ENCODE measurements at regions not wholly inside any gene's neighbourhood (a gene's known extent, or its start where the extent isn't known, plus 50 kb on each side); places are given as distances from the start of the nearest gene placed in this dataset.
"Not testable (repeated sequence)": the region's sequence is repeated elsewhere in the genome, so short reads cannot be mapped to it uniquely, and the experiment has no call there.

DNA sequence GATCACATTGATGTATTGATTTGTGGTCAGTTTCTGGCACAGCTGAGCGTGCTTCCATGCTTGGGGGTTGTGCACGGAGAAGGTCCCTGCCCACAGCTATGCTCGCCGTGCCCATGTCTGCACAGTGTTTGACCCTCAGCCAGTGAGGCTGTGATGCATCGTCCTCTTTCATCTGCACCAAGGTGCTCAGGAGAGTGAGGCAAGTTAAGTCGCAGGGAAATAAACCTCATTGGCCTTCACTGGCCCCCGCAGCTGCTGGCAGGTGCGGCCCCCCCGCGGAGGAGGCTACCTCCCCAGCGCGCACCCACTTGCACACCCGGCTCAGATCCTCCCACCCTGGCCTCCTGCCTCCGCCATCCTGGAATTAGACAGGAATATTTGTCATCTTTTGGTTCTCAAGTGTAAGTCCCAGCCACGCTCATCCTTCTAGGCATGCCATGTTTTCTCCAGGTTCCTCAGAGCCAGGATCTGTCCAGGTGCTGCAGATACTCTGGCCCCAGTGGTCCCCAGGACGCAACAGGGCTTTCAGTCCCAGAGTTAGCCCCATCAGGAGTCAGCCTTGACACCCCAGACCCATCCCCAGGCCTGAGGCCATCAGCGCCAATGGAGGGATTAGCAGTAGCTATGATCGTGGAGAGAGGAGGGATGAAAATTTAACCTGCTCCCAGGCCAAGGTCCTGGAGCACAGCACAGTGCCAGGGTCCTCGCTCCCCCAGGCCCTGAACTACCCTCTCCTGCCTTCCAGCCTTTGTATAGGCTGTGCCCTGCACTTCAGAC is 93.7 kb downstream of the OAT start:
- DNase-seq (ENCODE audit: low read depth in 2 of 2), result no peak

DNA sequence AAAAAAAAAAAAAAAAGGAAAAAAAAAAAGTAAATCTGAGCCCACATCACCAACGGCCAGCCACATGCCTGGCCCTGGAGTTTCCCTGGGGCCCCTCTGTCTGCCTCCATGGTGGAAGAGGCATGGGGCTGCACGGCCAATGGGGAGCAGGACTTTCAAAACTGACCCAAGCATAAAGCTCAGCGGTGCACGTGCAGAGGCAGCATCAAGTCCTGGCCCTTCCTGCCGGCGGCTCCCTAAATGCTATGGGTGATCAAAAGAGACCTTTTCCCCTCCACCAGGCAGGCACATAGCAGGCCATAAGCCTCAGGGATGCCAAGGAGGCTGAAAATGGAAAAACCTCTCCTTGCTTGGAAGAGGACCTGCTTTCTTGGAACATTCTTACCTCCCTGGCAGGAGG is 94.3 kb downstream of the OAT start:
- DNase-seq (ENCODE audit: low read depth in 2 of 2), result no peak

DNA sequence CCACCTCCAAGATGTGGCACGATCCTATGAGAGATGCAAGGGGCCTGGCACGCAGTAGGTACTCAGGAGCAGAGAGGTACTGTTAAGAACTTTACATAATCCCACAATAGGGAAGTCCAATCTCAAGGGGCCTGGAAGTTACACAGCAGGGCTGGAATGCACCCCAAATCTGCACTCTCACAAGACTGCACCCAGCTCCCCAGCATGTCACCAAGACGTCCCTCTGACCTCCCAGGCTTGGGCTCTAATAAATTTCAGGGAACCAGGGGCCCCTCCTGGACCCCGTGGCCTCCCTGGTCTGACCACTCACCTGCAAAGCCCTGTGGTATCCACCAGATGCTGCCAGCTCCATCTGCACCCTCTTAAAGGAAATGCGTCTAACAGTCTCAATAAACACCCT is 94.9 kb downstream of the OAT start:
- no peak for DNase-seq (ENCODE audit: low read depth in 2 of 2)

DNA sequence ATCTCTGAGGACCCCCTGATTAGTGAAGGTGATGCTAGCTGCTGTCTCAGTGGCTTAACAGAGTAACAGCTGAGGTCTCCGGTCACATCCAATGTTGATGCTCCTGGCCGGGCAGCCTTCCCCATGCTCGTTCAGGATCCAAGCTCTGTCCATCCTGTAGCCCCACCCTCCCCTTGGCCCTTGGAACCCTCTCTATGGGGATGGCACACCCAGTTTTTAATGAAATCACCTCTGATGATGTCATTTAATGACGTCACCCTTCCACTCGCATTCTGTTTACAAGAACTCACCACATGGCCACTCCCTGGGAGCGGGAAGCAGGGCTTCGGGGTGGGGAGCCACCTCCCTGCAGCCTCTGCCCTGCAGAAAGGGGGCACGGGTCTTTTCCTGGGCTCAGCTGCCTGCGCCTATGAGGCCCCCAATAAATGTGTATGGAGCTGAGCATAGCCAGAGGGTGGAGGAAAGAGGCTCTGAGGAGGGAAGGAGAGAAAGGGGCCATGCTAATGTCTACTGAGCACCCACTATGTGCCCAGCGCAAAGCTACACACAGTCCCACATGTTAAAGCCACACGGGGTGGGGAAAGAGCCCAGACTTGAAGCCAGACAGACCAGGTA is 95.5 kb downstream of the OAT start:
- no peak for DNase-seq (ENCODE audit: low read depth in 2 of 2)

DNA sequence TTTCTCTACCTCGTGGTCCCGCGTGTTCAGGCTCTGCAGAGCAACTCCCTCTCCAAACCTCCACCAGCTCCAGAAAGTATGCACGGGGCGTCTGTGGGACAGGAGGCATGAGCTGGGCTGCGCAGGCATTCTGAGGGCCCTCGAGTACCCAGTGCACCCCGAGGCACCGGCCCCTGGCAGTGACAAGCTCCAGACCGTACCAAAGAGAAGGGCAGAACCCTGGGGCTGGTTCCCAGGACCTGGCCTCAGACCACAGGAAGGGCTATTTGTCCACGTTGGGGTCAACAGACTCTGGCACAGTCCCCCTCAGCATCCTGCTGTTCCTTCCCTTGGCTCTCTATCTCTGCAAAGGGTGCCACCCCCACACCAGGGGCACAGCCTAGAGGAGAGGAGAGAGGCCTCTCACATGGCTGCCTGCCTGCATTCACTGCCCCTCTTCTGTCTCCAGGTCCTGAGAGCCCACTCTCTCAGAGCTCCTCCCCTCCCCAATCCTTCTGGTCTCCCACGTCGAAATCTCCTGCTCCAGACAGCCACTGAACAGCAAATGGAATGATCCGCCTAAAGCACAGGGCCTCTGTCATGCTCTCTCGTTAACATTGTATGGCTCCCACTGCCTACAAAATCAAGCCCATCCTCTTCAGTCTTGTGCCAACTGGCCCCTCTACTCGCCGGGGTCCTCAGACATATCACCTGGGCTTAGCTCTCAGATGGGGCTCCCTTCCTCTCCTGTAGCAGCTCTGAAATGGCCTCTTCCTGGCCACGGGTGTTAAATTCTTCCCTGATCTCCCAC is 96.3 kb downstream of the OAT start:
- DNase-seq (ENCODE audit: low read depth in 2 of 2), result no peak

DNA sequence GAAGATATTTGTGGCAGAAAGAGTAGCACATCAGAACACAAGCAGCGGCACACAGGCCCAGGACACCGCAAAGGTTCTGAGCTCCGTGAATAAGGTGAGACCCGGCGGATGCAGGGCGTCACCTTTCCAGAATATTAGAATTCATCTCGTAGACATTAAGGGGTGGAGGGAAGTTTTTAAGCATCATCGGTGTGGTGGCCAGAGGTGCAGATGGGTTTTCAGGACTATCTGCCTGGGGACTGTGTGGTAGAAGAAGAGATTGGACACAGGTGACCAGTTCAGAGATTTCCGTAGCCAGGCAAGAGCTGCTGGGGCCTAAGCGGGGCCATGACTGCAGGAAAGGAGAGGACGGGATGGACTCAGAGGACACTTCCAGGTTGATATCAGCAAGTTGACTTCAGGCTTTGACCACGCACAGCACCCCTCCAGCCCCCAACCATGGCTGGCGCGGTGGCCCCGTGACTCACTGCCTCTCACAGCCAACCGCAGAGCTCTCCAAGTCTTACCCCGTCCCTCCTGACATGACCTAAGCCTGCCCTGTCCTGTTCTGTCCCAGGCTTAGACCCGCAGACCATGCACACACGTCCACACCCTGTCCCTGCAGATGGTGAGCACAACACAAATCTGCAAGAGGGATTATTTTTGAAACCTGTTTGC is 97.2 kb downstream of the OAT start:
- DNase-seq (ENCODE audit: low read depth in 2 of 2), result no peak

DNA sequence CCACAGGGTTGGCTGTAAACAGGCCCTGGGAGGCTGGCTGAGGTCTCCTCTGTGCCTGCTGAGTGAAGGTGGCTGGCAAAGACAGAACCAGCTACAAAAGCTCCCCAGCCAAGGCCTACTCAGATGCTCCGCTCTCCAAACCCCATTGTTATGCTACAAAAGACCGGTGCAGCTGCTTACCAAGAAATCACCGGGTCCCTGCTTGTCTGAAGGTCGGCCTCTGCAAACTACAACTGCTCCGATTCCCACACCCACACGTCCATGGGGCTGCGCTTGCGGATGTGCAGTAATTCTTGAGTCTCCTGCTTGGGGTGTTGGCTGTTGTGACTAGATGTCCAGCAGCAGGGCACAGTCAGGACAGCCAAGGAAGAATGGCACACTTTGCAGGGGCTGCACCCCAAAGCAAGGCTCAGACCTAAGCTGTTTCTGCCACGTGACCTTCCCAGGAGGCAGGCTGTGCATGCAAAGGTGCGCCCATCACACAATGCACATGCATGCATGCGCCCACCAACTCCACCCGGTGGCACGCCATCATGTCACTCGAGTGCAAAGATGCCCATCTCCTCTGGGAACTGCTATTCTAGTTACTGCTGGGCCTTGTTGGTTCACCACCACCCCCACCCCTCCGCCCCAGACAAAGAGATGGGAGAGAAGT is 97.8 kb downstream of the OAT start:
- no peak for DNase-seq (ENCODE audit: low read depth in 2 of 2)

DNA sequence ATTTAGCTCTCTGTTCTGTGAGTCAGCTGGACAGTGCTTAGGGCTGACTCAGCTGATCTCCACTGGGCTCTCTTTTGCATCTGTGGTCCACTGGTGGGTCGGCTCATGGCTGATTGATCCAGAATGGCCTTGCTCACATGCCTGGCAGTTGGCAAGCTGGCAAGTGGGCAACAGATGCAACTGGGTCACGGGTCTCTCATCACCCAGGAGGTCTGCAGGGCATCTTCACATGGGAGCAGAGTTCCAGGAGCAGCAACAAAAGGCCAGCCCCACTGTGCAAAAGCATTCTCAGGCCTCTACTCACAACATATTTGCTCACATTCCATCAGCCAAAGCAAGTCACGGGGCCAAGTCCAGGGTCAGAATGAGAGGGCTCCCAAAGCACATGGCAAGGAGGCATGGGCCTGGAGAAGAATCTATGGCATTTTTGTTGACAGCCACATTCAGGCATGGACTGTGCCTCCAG is 98.8 kb downstream of the OAT start:
- no peak for DNase-seq (ENCODE audit: low read depth in 2 of 2)

DNA sequence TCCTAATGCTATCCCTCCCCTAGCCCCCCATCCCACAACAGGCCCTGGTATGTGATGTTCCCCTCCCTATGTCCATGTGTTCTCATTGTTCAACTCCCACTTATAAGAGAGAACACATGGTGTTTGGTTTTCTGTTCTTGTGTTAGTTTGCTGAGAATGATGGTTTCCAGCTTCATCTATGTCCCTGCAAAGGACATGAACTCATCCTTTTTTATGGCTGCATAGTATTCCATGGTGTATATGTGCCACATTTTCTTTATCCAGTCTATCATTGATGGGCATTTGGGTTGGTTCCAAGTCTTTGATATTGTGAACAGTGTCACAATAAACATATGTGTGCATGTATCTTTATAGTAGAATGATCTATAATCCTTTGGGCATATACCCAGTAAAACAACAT is 99.2 kb downstream of the OAT start:
- not testable (repeated sequence) for DNase-seq (ENCODE audit: low read depth in 2 of 2)

DNA sequence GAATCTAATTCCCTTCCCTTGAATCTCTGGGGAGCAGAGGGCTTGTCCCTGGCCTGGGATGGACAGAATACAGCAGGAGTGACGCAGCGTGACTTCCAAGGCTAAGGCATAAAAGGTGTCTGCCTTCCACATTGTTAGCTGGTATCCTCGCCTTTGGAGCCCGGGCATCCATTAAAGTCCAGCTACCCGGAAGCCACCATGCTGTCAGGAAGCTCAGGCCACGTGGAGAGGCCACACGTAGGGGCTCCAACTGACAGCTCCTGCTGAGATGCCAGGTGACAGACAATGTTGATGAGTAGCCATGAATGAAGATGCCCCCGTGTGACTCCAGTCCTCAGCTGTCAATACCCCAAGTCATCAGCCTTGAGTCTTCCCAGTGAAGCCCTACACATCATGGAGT is 99.9 kb downstream of the OAT start:
- DNase-seq (ENCODE audit: low read depth in 2 of 2), result no peak

DNA sequence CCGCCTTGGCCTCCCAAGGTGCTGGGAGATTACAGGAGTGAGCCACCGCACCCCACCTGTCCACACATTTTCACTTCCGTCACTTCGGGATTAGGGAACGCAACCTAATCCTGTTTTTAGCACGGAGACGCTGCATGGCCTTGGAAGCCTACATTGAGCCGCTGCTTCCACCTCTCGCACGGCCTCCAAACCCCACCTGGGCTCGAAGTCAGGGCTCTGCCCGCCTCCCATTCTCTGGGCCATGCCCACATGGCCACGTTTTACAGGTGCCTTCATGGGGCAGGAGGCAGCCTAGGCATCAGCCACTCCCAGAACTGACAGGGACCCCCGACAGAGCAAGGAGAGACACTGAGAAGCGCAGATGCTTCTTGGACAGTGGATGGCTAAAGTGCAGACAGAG is 100.6 kb downstream of the OAT start:
- no peak for DNase-seq (ENCODE audit: low read depth in 2 of 2)

DNA sequence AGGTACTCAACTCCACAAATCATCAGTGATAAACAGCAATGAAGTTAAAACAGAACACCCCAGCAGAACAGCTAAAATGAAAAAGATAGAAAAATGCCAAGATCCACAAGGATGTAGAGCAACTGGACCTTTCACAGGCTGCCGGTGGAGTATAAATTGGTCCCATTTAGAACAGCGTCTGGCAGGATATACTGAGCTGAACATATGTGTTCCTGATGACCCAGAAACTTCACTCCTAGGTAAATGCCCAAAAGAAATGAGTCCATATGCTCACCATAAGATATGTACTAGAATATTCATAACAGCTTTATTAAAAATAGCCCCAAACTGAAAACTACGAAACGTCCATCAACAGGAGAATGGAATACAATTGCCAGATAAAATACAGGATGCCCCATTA is 102.4 kb downstream of the OAT start:
- no peak for DNase-seq (ENCODE audit: low read depth in 2 of 2)

DNA sequence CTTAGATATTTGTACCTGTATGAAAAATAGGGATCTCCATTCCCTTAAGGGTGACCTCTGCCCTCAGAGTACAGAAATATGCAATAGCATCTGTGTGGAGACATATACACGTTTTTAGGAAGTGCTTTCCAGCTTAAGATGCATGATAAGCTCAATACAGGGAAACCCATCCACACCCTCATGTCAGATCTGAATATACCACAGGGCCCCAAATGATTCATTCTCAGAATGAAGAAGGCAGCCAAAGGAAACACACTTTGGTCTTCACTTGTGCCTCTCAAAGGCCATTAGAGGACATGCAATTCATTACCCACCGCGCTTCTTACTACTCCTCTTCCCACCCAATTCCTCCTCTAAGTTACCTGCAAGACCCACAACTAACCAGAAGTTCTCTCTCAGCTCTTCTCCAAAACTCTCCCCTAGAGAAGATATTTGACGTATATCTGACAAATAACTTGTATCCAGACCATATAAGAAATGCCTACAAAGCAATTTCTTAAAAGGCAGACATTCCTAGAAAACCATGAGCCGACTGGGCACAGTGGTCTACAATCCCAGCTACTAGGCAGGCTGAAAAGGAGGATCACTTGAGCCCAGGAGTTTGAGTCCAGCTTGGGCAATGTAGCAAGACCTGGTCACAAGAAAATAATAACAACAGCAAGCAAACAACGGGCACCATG is 103.0 kb downstream of the OAT start:
- DNase-seq (ENCODE audit: low read depth in 2 of 2), result no peak

DNA sequence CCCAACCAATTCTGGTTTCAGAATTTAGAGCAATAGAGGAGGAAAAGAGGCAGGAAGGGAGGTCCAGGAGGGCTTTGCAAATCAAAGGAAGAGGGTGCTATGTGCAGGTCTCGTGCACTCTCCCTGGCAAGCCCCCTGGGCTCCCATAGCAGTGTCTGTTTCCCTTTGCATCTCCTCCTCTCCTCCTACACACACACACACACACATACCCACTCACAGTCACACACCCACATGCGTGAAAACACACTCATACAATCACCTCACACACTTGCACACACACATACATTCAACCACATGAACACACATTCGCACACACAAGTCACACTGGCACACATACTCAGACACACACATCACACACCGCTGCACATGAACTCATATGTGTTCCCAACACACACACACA is 105.3 kb downstream of the OAT start:
- DNase-seq (ENCODE audit: low read depth in 2 of 2), result no peak

DNA sequence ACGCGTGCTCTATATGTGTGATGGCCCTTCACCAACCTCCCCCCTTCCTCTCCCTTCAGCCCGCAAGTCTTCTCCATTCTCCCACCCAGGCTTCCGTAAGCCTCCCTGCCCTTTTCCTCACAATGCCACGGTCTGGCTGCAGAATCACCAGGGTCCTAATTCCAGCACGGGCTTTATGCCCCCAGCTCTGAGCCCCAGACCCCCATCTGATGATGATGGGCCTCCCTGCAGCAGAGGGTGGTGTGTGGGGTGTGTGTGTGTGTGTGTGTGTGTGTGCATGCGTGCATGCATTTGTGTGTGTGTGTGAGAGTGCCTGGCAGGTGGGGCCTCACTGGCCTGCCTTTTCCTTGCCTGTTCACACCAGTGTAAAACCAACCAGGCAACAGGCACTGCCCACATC is 109.9 kb downstream of the OAT start:
- no peak for DNase-seq (ENCODE audit: low read depth in 2 of 2)

DNA sequence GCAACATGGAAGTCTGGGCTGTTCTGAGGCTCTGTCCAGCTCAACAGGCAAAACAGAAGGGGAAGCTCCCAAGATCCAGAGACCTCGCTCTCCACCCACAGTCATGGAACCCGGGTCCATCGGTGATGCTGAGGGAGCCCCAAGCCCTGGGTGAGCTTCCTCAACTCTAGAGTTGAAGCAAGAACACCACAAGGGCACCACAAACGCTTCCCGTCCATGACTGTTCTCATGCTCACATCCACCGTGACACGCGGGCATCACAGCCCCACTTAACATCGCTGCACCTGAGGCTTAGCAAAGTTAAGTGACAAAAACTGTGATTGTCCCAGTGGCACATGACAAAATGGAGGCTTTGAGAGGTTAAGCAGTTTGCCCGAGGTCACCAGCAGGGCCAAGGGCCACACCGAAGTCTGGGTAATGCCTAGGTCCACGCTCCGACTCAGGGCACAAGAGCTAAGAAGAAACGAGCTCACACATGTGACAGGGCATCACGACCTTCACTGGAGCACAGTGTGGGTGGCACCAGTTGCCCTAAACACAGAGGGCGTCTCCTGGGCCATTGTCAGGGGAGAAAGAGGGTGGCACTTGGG is 110.6 kb downstream of the OAT start:
- no peak for DNase-seq (ENCODE audit: low read depth in 2 of 2)

DNA sequence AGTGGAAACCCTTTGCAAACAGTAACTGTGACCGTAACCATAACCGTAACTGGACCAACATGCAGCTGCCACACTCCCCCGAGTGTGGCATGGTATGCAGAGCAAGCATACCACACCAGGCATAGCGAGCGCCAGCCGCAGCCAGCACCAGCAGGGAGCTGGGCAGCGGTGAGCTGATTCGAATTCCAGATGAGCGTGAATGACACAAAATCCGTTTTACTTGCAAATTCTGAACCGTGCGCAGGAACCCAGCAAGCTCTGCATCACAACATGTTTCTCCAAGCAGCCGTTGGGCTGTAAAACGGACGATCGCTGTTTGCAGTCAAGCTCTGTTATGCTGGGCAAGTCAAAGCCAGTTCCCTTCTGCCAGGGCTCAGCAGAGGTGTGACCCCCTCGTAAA is 111.1 kb downstream of the OAT start:
- DNase-seq (ENCODE audit: low read depth in 2 of 2), result no peak

DNA sequence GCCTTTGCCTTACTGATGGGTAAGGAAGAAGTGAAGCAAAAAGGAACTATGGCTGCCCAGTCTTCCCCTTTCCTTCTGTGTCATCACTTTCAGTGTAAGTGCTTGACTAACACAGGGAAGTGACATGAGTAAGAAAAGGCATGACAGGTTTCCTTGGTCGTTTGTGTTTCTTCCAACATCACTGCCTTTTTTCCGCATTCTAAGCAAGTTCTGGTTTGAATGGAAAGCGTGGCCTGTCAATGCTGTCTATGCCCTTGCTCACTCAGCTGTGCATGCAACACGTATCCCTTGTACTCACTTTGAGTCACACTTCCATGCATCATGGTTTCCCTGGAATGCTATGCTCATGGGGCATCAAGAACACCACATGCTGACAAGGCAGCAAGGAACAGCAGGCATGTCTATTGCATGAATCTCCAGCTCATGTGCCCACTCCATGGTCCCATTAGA is 111.8 kb downstream of the OAT start:
- no peak for DNase-seq (ENCODE audit: low read depth in 2 of 2)

DNA sequence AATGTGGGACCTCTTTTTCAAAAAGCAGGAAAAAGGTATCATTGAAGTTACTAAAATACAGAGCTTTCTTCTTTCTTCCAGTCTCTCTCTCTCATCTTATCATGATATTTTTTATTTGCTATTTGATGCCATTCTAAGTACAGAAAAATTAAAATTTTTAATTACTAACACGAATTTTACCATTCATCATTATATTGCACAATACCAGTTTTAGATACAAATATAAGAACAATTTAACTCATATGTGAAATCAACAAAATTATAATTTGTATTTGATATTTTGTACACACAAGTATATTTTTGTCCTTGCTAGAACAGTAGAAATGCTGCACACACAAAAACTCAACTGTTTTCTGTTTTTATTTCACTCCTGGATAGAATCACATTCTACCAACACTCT is 112.2 kb downstream of the OAT start:
- no peak for DNase-seq (ENCODE audit: low read depth in 2 of 2)

DNA sequence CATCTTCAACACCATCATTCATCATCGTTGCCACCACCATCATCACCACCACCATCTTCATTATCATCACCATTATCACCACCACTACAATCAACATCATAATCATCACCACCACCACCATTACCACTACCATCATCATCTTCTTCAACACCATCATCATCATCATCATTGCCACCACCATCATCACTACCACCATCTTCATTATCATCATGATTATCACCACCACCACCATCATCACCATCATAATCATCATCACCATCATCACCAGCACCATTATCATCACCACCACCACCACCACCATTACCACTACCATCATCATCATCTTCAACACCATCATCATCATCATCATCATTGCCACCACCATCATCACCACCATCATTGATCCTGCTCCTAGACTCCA is 112.7 kb downstream of the OAT start:
- DNase-seq (ENCODE audit: low read depth in 2 of 2), result no peak

DNA sequence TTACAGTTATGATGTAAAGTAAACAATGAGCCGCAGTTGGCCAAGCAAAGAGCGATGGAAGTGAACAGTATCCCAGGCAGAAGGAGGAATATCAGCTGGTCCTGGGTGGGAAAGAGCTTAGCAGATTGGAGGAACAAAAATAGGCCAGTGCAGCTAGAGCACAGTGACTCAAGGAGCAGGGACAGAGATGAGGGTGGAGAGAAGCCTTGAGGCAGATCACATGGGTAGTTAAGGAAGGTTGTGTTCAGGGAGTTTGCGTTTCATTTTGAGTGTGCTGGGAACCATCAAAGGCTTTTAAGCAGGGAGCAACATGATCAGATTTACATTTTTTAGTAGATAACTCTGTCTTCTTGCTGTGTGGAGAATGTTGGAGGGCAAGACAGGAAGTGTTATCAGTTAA is 113.6 kb downstream of the OAT start:
- DNase-seq (ENCODE audit: low read depth in 2 of 2), result no peak
